Chondrocyte (in vitro differentiated cells): ENCODE measurements at regions not wholly inside any gene's neighbourhood (a gene's known extent, or its start where the extent isn't known, plus 50 kb on each side); places are given as distances from the start of the nearest gene placed in this dataset.

Experiments used
- DNase-seq: peaks from one replicate; pipeline ENCODE4 v3.0.0; 2021; ENCODE audit warnings: mixed read lengths, low spot score
- H3K27ac Mint-ChIP-seq: one replicate; pipeline ENCODE4 v1.8.0; 2021; ENCODE audit warnings: mild to moderate bottlenecking, moderate library complexity, mixed read lengths; ENCODE audit not compliant: unreplicated experiment
- H3K27me3 Mint-ChIP-seq: 2 replicates; pipeline ENCODE4 v1.8.0; 2021; ENCODE audit warnings: low read depth, mixed read lengths
- H3K36me3 Mint-ChIP-seq: 2 replicates; pipeline ENCODE4 v1.8.0; 2021; ENCODE audit warnings: low read depth, mixed read lengths
- H3K4me1 Mint-ChIP-seq: 2 replicates; pipeline ENCODE4 v1.8.0; 2021; ENCODE audit warnings: low read depth, mild to moderate bottlenecking, mixed read lengths
- H3K4me3 Mint-ChIP-seq: one replicate; pipeline ENCODE4 v1.8.0; 2021; ENCODE audit warnings: mild to moderate bottlenecking, moderate library complexity, mixed read lengths; ENCODE audit not compliant: unreplicated experiment
- H3K9me3 Mint-ChIP-seq: 2 replicates; pipeline ENCODE4 v1.8.0; 2021; ENCODE audit warnings: low read depth, mixed read lengths
- TF ChIP-seq, protein P1 (sequence below): fragments of 200-600 bp; sonication (generic); IDR thresholded peaks from 2 replicates; pipeline ENCODE4 v1.5.0; 2021; ENCODE audit warnings: antibody characterized with exemption, mild to moderate bottlenecking, moderate library complexity

DNA sequence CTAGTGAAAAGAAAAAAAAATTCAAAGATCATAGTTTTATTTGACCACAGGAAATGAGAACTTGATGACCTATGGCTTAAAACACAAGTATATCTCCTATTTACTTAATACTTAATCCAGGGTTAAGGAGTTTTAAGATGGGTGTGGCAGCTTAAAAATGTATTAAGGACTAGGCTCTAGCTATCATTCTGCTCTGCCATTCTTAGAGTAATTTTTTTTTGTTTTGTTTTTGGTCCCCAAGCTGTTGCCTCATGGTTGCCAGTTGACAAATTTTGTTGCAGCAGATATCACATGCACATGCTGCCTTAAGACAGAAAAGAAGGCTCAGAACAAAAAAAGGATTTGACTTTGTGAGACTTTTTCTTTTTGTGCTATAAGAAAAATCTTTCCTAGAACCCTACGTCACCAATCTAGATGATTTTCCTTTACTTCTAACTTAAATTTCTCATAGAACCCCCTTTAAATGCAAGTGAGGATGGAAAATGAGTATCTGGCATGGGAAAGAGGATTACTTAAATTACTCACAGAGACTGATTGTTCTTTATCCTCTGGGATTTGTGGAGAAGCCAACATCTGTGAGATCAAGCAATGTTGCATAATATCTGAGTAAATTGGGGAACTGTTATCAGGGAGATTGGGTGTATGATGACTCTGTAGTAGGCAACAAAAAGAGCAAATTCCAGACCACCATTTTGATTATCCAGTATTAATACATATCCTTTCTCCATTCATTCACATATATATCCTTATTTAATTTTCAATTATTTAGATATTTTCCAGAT is 364.7 kb upstream of the CD180 start:
- Mint-ChIP-seq H3K27me3 (no peaks in the 10 kb centered on the region), H3K4me3 (no peak overlapping the region), H3K9me3 (peaks cover 23% of the 10 kb centered on the region), H3K4me1 (peaks cover 4% of the 10 kb centered on the region), H3K27ac (no peak overlapping the region), H3K36me3 (peaks cover 12% of the 10 kb centered on the region)
- no peak for DNase-seq
- TF ChIP-seq, protein P1, sequence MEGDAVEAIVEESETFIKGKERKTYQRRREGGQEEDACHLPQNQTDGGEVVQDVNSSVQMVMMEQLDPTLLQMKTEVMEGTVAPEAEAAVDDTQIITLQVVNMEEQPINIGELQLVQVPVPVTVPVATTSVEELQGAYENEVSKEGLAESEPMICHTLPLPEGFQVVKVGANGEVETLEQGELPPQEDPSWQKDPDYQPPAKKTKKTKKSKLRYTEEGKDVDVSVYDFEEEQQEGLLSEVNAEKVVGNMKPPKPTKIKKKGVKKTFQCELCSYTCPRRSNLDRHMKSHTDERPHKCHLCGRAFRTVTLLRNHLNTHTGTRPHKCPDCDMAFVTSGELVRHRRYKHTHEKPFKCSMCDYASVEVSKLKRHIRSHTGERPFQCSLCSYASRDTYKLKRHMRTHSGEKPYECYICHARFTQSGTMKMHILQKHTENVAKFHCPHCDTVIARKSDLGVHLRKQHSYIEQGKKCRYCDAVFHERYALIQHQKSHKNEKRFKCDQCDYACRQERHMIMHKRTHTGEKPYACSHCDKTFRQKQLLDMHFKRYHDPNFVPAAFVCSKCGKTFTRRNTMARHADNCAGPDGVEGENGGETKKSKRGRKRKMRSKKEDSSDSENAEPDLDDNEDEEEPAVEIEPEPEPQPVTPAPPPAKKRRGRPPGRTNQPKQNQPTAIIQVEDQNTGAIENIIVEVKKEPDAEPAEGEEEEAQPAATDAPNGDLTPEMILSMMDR = no peak

DNA sequence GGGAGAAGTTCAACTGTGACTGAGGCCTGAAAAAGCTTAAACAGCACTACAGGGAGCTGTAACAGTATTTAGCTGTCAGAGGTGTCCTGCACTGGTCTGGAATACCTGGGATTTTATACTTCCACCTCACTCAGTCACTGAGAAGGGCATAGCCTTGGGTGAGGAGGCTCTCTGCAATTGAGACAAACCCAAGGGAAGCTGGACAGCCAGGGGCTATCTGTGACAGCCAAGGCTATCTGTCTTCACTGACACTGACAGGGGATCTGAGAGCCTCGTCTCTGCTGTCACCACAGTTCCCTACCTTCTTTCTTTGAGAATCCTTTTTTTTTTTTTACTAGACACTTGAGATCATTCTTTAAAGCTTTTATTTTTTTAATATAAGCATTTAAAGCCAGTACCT is 356.2 kb upstream of the CD180 start:
- TF ChIP-seq, protein P1 = no peak
- Mint-ChIP-seq H3K4me3 (no peak overlapping the region), H3K27ac (no peak overlapping the region), H3K4me1 (no peaks in the 10 kb centered on the region), H3K36me3 (no peaks in the 10 kb centered on the region), H3K27me3 (no peaks in the 10 kb centered on the region), H3K9me3 (no peaks in the 10 kb centered on the region)
- DNase-seq = no peak

DNA sequence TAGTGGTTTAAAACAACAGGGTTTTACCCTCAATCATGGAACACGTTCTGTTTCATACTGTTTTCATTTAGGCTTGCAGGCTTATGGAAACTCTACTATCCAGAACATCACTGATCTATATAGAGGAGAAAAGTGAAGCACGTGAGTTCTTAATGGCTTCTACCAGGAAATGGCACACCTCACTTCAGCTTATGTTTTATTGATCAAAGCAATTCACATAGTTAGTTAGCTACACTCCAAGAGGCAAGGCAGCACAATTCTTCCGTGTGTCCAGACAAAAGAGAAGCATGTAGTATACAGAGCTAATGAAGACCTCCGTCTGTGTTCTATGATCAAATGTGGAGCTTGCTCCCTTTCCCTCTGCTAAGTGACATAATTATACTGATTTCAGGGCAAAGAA is 353.3 kb upstream of the CD180 start:
- H3K4me3 Mint-ChIP-seq = no peak overlapping the region
- H3K36me3 Mint-ChIP-seq = no peaks in the 10 kb centered on the region
- no peak overlapping the region for H3K27ac Mint-ChIP-seq
- DNase-seq = no peak
- no peaks in the 10 kb centered on the region for H3K4me1 Mint-ChIP-seq
- no peaks in the 10 kb centered on the region for H3K9me3 Mint-ChIP-seq
- no peaks in the 10 kb centered on the region for H3K27me3 Mint-ChIP-seq
- TF ChIP-seq, protein P1 = no peak

DNA sequence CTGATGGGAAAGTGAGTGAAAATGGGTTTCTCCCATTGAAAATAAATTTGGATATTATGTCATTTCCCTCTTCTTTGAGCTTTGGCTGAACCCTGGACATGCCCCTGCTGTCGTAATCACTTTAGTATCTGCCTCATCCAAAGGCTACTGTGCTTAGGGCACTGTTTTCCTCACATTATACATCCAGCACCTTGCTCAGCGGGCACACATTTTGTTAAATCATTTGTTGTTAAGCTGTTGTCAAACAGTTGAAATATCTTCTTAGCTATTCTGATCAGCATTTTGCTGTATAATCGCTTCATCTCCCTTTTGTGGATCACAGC is 352.7 kb upstream of the CD180 start:
- H3K4me1 Mint-ChIP-seq = no peaks in the 10 kb centered on the region
- H3K9me3 Mint-ChIP-seq = no peaks in the 10 kb centered on the region
- no peaks in the 10 kb centered on the region for H3K36me3 Mint-ChIP-seq
- H3K4me3 Mint-ChIP-seq = no peak overlapping the region
- no peak for DNase-seq
- H3K27me3 Mint-ChIP-seq = no peaks in the 10 kb centered on the region
- TF ChIP-seq, protein P1 = no peak
- H3K27ac Mint-ChIP-seq = no peak overlapping the region

DNA sequence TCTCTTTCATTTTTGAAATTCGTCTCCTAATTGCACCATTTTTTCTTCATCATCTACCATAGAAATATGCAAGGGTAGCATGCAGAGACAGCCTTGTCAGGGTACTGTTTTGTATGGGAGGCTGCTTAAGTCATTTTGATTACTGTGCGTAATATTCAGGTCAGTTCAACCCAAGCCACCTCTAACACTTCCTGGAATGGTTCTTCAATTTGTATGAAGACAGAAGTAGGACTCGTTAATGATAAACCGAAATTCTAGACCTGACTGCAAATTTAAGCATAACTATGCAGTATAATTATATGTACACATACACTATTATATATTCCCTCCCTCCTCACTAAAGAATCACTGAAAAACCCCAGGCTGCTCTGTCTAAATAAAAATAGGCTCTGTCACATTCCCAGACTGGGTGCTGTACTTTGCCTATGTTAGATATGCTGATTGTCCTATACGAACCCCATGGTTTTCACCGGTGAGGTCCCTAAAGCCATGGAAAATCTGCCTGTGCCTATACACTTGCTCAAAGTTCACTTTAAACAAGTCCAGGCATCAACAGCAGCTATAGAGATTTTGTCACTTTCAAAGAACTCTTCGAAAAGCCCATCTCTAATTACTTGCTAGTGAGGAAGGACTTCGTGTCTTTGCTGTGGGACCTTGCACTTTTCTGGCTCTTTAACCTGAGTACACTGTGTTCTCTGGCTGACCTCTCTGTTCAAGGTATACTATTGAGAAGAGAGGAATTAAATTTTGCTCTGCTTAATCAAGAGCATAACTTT is 352.1 kb upstream of the CD180 start:
- no peaks in the 10 kb centered on the region for H3K9me3 Mint-ChIP-seq
- H3K36me3 Mint-ChIP-seq = no peaks in the 10 kb centered on the region
- no peaks in the 10 kb centered on the region for H3K27me3 Mint-ChIP-seq
- TF ChIP-seq, protein P1 = no peak
- H3K4me3 Mint-ChIP-seq = no peak overlapping the region
- H3K27ac Mint-ChIP-seq = no peak overlapping the region
- DNase-seq = no peak
- H3K4me1 Mint-ChIP-seq = no peaks in the 10 kb centered on the region
